GM23338 (cell line): ENCODE measurements at regions not wholly inside any gene's neighbourhood (a gene's known extent, or its start where the extent isn't known, plus 50 kb on each side); places are given as distances from the start of the nearest gene placed in this dataset.

Source experiments
- ATAC-seq: fragments of 200-7000 bp; cut with Tn5 transposase; 3 replicates; pipeline ENCODE4 v1.9.1; 2020
- DNase-seq: peaks from one replicate; pipeline ENCODE4 v3.0.0-alpha.2; 2015; ENCODE audit warnings: low spot score
- H2AFZ ChIP-seq: fragments of 200-600 bp; sonication (generic); 2 replicates; pipeline ENCODE4 v1.8.0; 2016; ENCODE audit warnings: antibody characterized with exemption, mild to moderate bottlenecking, moderate library complexity
- H3F3A ChIP-seq: fragments of 200-600 bp; sonication (generic); replicated peaks from 2 replicates; pipeline ENCODE4 v1.8.0; 2017; ENCODE audit warnings: antibody characterized with exemption, mixed run types, low read depth
- H3K27ac ChIP-seq: fragments of 200-600 bp; sonication (generic); 2 replicates; pipeline ENCODE4 v1.6.1; 2016; ENCODE audit warnings: low read depth
- H3K27me3 ChIP-seq: fragments of 200-600 bp; sonication (generic); 2 replicates; pipeline ENCODE4 v1.8.0; 2016; ENCODE audit warnings: mild to moderate bottlenecking, mixed run types, moderate library complexity; ENCODE audit not compliant: insufficient read depth
- H3K36me3 ChIP-seq: fragments of 200-600 bp; sonication (generic); 2 replicates; pipeline ENCODE4 v1.8.0; 2016; ENCODE audit warnings: mild to moderate bottlenecking; ENCODE audit not compliant: insufficient read depth
- H3K4me1 ChIP-seq: fragments of 200-600 bp; sonication (generic); 2 replicates; pipeline ENCODE4 v1.8.0; 2016; ENCODE audit warnings: mild to moderate bottlenecking, moderate library complexity; ENCODE audit not compliant: insufficient read depth
- H3K4me2 ChIP-seq: fragments of 200-600 bp; sonication (generic); 2 replicates; pipeline ENCODE4 v1.7.1; 2017; ENCODE audit warnings: mixed run types
- H3K4me3 ChIP-seq: fragments of 200-600 bp; sonication (generic); 2 replicates; pipeline ENCODE4 v1.6.1; 2016; ENCODE audit warnings: mixed run types
- H3K79me2 ChIP-seq: fragments of 200-600 bp; sonication (generic); replicated peaks from 2 replicates; pipeline ENCODE4 v1.8.0; 2017; ENCODE audit warnings: mild to moderate bottlenecking; ENCODE audit not compliant: insufficient read depth
- H3K9me2 ChIP-seq: fragments of 200-600 bp; sonication (generic); 2 replicates; pipeline ENCODE4 v1.8.0; 2017; ENCODE audit not compliant: insufficient read depth
- H4K20me1 ChIP-seq: fragments of 200-600 bp; sonication (generic); replicated peaks from 2 replicates; pipeline ENCODE4 v1.8.0; 2017; ENCODE audit warnings: mild to moderate bottlenecking; ENCODE audit not compliant: insufficient read depth
- H3K27ac Mint-ChIP-seq: 2 replicates; pipeline ENCODE4 v1.8.0; 2020; ENCODE audit warnings: inconsistent platforms, mild to moderate bottlenecking, moderate library complexity, mixed read lengths
- H3K27me3 Mint-ChIP-seq: 3 replicates; pipeline ENCODE4 v1.8.0; 2022; ENCODE audit warnings: low read depth, mild to moderate bottlenecking, moderate library complexity, mixed read lengths, inconsistent platforms; ENCODE audit not compliant: insufficient read depth, poor library complexity
- H3K36me3 Mint-ChIP-seq: 3 replicates; pipeline ENCODE4 v1.8.0; 2021; ENCODE audit warnings: low read depth, mild to moderate bottlenecking, inconsistent platforms, moderate library complexity, mixed read lengths
- H3K4me1 Mint-ChIP-seq: 3 replicates; pipeline ENCODE4 v1.8.0; 2020; ENCODE audit warnings: mild to moderate bottlenecking, inconsistent platforms, mixed read lengths
- H3K4me3 Mint-ChIP-seq: 3 replicates; pipeline ENCODE4 v1.8.0; 2021; ENCODE audit warnings: moderate library complexity, mild to moderate bottlenecking, inconsistent platforms, mixed read lengths
- H3K9me3 Mint-ChIP-seq: 3 replicates; pipeline ENCODE4 v1.8.0; 2020; ENCODE audit warnings: moderate library complexity, mild to moderate bottlenecking, inconsistent platforms, mixed read lengths
- CTCF ChIP-seq, 2 experiments: fragments of 200-600 bp in 1 of 2; sonication (generic) in 1 of 2; conservative IDR thresholded peaks; 2 replicates each; pipeline versions ENCODE4 v1.5.1 to v1.6.1; 2016 to 2017; ENCODE audit warnings: antibody characterized with exemption in 2 of 2, low read depth in 2 of 2, mild to moderate bottlenecking in 2 of 2, moderate library complexity in 1 of 2
- ETS1 ChIP-seq: IDR thresholded peaks from 2 replicates; pipeline ENCODE4 v1.6.1; 2016; ENCODE audit warnings: antibody characterized with exemption
- EZH2 ChIP-seq: fragments of 200-600 bp; sonication (generic); IDR thresholded peaks from one replicate; pipeline ENCODE4 v1.8.0; 2017; ENCODE audit warnings: antibody characterized with exemption, mild to moderate bottlenecking, low read depth; ENCODE audit not compliant: unreplicated experiment
- EZH2phosphoT487 ChIP-seq: fragments of 200-600 bp; sonication (generic); IDR thresholded peaks from one replicate; pipeline ENCODE4 v1.8.1; 2018; ENCODE audit warnings: antibody characterized with exemption; ENCODE audit not compliant: unreplicated experiment
- JUNB ChIP-seq: IDR thresholded peaks from one replicate; pipeline ENCODE4 v1.6.1; 2016; ENCODE audit warnings: antibody characterized with exemption; ENCODE audit not compliant: unreplicated experiment
- POLR2AphosphoS5 ChIP-seq: IDR thresholded peaks from 2 replicates; pipeline ENCODE4 v1.6.1; 2016; ENCODE audit warnings: antibody characterized with exemption, low read depth
- REST ChIP-seq: IDR thresholded peaks from one replicate; pipeline ENCODE4 v1.6.1; 2018; ENCODE audit warnings: antibody characterized with exemption; ENCODE audit not compliant: unreplicated experiment
- STAT1 ChIP-seq: IDR thresholded peaks from one replicate; pipeline ENCODE4 v1.6.1; 2016; ENCODE audit warnings: antibody characterized with exemption; ENCODE audit not compliant: unreplicated experiment
- ZNF114 ChIP-seq: fragments of 250-450 bp; sonication (Bioruptor Pico); IDR thresholded peaks from 2 replicates; pipeline ENCODE4 v1.5.0; 2020; ENCODE audit warnings: mild to moderate bottlenecking, moderate library complexity
- ZNF331 ChIP-seq: fragments of 250-450 bp; sonication (Bioruptor Pico); IDR thresholded peaks from 2 replicates; pipeline ENCODE4 v1.5.0; 2020; ENCODE audit warnings: low read depth, mild to moderate bottlenecking, moderate library complexity
- ZNF462 ChIP-seq: fragments of 250-450 bp; sonication (Bioruptor Pico); IDR thresholded peaks from 2 replicates; pipeline ENCODE4 v1.5.0; 2020; ENCODE audit warnings: mild to moderate bottlenecking, moderate library complexity

GRCh38 chr9:106700676-106701075 is 162.3 kb upstream of the ZNF462 start:
- no peaks in the 10 kb centered on the region for H3K27me3 ChIP-seq
- H3K27ac Mint-ChIP-seq = no peak overlapping the region
- no peak overlapping the region for H3K4me3 Mint-ChIP-seq
- no peaks in the 10 kb centered on the region; the same call in 1 of the 2 replicates for H3K9me2 ChIP-seq
- no peak overlapping the region for H2AFZ ChIP-seq
- no peak overlapping the region for H3K27ac ChIP-seq
- no peak overlapping the region for H3K4me3 ChIP-seq
- H3K4me2 ChIP-seq = no peak overlapping the region
- H3K9me3 Mint-ChIP-seq = peaks cover 4% of the 10 kb centered on the region; the same call in 2 of the 3 replicates
- H4K20me1 ChIP-seq = no peaks in the 10 kb centered on the region
- H3K36me3 ChIP-seq = no peaks in the 10 kb centered on the region
- no peaks in the 10 kb centered on the region; the same call in 1 of the 2 replicates for H3K4me1 ChIP-seq
- peaks cover 4% of the 10 kb centered on the region; the same call in 2 of the 3 replicates for H3K36me3 Mint-ChIP-seq
- ATAC-seq = no peak
- peaks cover 2% of the 10 kb centered on the region for H3K27me3 Mint-ChIP-seq
- DNase-seq = no peak
- H3K79me2 ChIP-seq = no peaks in the 10 kb centered on the region
- no peaks in the 10 kb centered on the region for H3F3A ChIP-seq
- peaks cover 10% of the 10 kb centered on the region; the same call in 2 of the 3 replicates for H3K4me1 Mint-ChIP-seq
- TF ChIP-seq ETS1 (no peak), JUNB (no peak), ZNF462 (CRISPR knock-in tag) (no peak), STAT1 (no peak), REST (no peak), ZNF114 (CRISPR knock-in tag) (no peak), POLR2AphosphoS5 (no peak), EZH2phosphoT487 (no peak), EZH2 (no peak), CTCF (conservative IDR thresholded peaks at IDR 0.05; ENCODE audit: low read depth in 2 of 2) (no peak), ZNF331 (no peak)
